ENCODE measurements at regions not wholly inside any gene's neighbourhood (a gene's known extent, or its start where the extent isn't known, plus 50 kb on each side); places are given as distances from the start of the nearest gene placed in this dataset.

GRCh38 chr6:51384736-51385135, 566.1 kb downstream of the TFAP2B start:
- no peak overlapping the region for H3K4me3 ChIP-seq (ENCODE audit: low read length)
- no peak overlapping the region for H3K9ac ChIP-seq (ENCODE audit: low read depth, low read length)
- H3K27me3 ChIP-seq (ENCODE audit: insufficient read depth, low read length), result no peaks in the 10 kb centered on the region

GRCh38 chr6:51386347-51386836, 567.7 kb downstream of the TFAP2B start:
- no peak overlapping the region for H3K9ac ChIP-seq (ENCODE audit: low read depth, low read length)
- no peak overlapping the region for H3K4me3 ChIP-seq (ENCODE audit: low read length)
- H3K4me1 ChIP-seq (ENCODE audit: insufficient read depth, low read length), result no peaks in the 10 kb centered on the region
- no peak overlapping the region for H3K27ac ChIP-seq (ENCODE audit: low read length)
- no peaks in the 10 kb centered on the region for H3K9me3 ChIP-seq (ENCODE audit: insufficient read depth, low read depth, low read length)
- H3K36me3 ChIP-seq (ENCODE audit: insufficient read depth, low read depth, low read length), result no peaks in the 10 kb centered on the region
- H3K27me3 ChIP-seq (ENCODE audit: insufficient read depth, low read length), result no peaks in the 10 kb centered on the region

More at GRCh38 chr6:51384736-51385135, 566.1 kb downstream of the TFAP2B start:
- no peaks in the 10 kb centered on the region for H3K36me3 ChIP-seq (ENCODE audit: insufficient read depth, low read depth, low read length)
- no peak overlapping the region for H3K27ac ChIP-seq (ENCODE audit: low read length)
- no peaks in the 10 kb centered on the region for H3K4me1 ChIP-seq (ENCODE audit: insufficient read depth, low read length)
- H3K9me3 ChIP-seq (ENCODE audit: insufficient read depth, low read depth, low read length), result no peaks in the 10 kb centered on the region

GRCh38 chr6:51387907-51388306, 569.2 kb downstream of the TFAP2B start:
- no peaks in the 10 kb centered on the region for H3K4me1 ChIP-seq (ENCODE audit: insufficient read depth, low read length)
- H3K27me3 ChIP-seq (ENCODE audit: insufficient read depth, low read length), result no peaks in the 10 kb centered on the region
- H3K4me3 ChIP-seq (ENCODE audit: low read length), result no peak overlapping the region
- no peak overlapping the region for H3K27ac ChIP-seq (ENCODE audit: low read length)
- no peaks in the 10 kb centered on the region for H3K36me3 ChIP-seq (ENCODE audit: insufficient read depth, low read depth, low read length)
- no peak overlapping the region for H3K9ac ChIP-seq (ENCODE audit: low read depth, low read length)
- no peaks in the 10 kb centered on the region for H3K9me3 ChIP-seq (ENCODE audit: insufficient read depth, low read depth, low read length)

- H3K27me3 ChIP-seq (ENCODE audit: insufficient read depth, low read length), result no peaks in the 10 kb centered on the region
- H3K27ac ChIP-seq (ENCODE audit: low read length), result no peak overlapping the region
- H3K36me3 ChIP-seq (ENCODE audit: insufficient read depth, low read depth, low read length), result no peaks in the 10 kb centered on the region
- no peaks in the 10 kb centered on the region for H3K9me3 ChIP-seq (ENCODE audit: insufficient read depth, low read depth, low read length)
- H3K9ac ChIP-seq (ENCODE audit: low read depth, low read length), result no peak overlapping the region
- no peaks in the 10 kb centered on the region for H3K4me1 ChIP-seq (ENCODE audit: insufficient read depth, low read length)
- no peak overlapping the region for H3K4me3 ChIP-seq (ENCODE audit: low read length)
Observed at GRCh38 chr6:51394061-51394460, 575.4 kb downstream of the TFAP2B start.

GRCh38 chr6:51396583-51396982, 577.9 kb downstream of the TFAP2B start:
- H3K4me1 ChIP-seq (ENCODE audit: insufficient read depth, low read length), result no peaks in the 10 kb centered on the region
- no peaks in the 10 kb centered on the region for H3K36me3 ChIP-seq (ENCODE audit: insufficient read depth, low read depth, low read length)
- no peaks in the 10 kb centered on the region for H3K9me3 ChIP-seq (ENCODE audit: insufficient read depth, low read depth, low read length)
- H3K27me3 ChIP-seq (ENCODE audit: insufficient read depth, low read length), result no peaks in the 10 kb centered on the region
- H3K9ac ChIP-seq (ENCODE audit: low read depth, low read length), result no peak overlapping the region
- no peak overlapping the region for H3K4me3 ChIP-seq (ENCODE audit: low read length)
- no peak overlapping the region for H3K27ac ChIP-seq (ENCODE audit: low read length)

DNA sequence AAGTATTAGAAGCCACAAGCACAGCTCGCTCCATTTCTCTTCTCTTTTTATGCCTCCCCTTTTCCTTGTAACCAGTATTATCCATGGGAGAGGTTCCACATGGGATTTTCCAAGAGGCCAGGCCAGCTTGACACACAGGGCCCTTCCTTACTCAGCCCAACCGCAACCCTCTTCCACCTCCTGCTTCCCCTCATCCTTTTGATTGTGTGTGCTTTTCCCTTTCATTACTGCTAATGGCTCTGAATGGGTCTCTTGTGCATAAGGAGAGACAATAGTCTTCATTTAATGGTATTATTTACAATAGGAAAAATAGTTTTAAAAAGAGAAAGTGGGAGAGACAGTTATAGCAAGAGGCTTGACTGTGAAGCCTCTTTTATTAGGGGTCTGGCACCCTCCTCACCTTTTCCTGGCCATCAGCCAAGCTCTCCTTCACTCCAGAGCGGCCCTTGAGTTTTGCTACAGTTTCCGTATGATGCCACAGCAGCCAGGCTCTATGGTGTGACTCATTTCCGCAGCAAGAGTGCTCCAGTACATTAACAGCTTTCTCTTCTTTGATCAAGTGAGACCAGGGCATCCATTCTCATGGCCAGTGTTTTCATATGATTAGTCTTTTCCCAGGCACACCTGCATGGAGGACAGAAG, 579.5 kb downstream of the TFAP2B start:
- Histone ChIP-seq H3K9me3 (ENCODE audit: insufficient read depth, low read depth, low read length) (no peaks in the 10 kb centered on the region), H3K9ac (ENCODE audit: low read depth, low read length) (no peak overlapping the region), H3K4me3 (ENCODE audit: low read length) (no peak overlapping the region), H3K4me1 (ENCODE audit: insufficient read depth, low read length) (no peaks in the 10 kb centered on the region), H3K27ac (ENCODE audit: low read length) (no peak overlapping the region), H3K36me3 (ENCODE audit: insufficient read depth, low read depth, low read length) (no peaks in the 10 kb centered on the region), H3K27me3 (ENCODE audit: insufficient read depth, low read length) (no peaks in the 10 kb centered on the region)

DNA sequence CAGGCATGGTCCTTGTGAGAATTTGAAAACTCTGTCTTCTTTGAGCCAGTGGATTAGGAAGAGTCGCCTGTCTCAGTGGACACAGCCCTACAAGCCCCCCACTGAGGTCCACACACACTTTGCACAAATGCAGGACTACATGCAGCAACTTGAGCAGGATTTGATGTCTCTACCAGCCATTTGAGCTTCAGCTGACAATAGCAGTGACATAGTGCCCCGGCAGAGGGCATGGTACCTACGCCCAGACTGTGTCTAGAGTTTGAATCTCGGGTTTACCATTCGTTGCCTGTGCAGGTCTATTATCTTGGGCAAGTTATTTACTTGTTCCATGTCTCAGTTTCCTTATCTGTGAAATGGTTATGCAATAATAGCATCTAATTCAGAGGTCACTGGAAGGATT, 580.1 kb downstream of the TFAP2B start:
- Histone ChIP-seq H3K4me1 (ENCODE audit: insufficient read depth, low read length) (no peaks in the 10 kb centered on the region), H3K4me3 (ENCODE audit: low read length) (no peak overlapping the region), H3K9ac (ENCODE audit: low read depth, low read length) (no peak overlapping the region), H3K36me3 (ENCODE audit: insufficient read depth, low read depth, low read length) (no peaks in the 10 kb centered on the region), H3K27me3 (ENCODE audit: insufficient read depth, low read length) (no peaks in the 10 kb centered on the region), H3K9me3 (ENCODE audit: insufficient read depth, low read depth, low read length) (no peaks in the 10 kb centered on the region), H3K27ac (ENCODE audit: low read length) (no peak overlapping the region)

DNA sequence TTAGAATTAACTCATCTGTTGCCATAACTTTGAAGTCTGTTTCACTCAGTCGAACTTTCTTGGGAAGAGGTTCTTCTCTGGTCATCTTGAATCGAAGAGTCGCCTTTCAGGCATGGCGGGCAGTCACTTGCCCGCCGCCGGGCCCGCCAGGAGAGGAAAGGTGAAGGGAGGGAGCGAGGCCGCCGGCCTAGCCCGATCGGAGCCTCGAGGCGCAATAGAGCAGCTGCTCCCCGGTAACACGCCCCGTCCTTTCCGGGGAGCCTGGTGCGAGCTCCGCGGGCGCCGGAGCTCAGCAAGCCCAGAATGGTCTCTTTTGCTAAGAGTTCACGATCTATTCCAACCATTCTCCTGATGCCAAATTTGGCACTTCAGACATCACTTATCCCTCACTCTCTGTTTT, 591.8 kb downstream of the TFAP2B start:
- no peaks in the 10 kb centered on the region for H3K36me3 ChIP-seq (ENCODE audit: insufficient read depth, low read depth, low read length)
- H3K9ac ChIP-seq (ENCODE audit: low read depth, low read length), result no peak overlapping the region
- H3K27ac ChIP-seq (ENCODE audit: low read length), result no peak overlapping the region
- H3K9me3 ChIP-seq (ENCODE audit: insufficient read depth, low read depth, low read length), result no peaks in the 10 kb centered on the region
- H3K27me3 ChIP-seq (ENCODE audit: insufficient read depth, low read length), result no peaks in the 10 kb centered on the region
- no peak overlapping the region for H3K4me3 ChIP-seq (ENCODE audit: low read length)
- no peaks in the 10 kb centered on the region for H3K4me1 ChIP-seq (ENCODE audit: insufficient read depth, low read length)

DNA sequence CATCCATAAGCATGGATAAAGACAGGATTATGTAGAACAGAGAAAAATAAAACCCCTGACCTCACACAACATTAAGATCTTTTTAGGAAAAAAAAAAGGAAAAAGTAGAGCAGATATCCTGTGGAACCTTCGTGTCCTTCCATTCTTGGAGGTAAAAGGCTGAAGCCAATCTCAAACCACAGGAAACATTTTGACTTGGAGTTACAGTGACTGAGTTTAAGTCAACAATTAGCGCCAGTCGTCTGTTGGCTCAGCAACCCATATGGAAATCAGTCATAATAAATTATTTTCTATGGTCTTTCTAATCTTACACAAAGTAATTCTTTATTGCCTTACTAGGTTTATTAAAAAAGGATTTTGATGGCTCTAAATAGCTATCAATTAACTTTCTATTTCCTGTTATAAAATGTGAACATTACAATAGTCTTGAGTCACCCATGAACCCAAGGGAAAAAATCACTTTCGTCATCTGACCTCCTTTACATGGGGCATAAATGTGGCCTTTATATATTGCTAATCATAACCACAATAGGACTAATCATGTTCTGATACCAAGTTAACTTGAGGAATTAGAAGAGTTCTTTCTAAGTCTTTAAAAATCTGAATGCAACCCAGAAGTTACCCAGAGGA, 592.9 kb downstream of the TFAP2B start:
- no peaks in the 10 kb centered on the region for H3K9me3 ChIP-seq (ENCODE audit: insufficient read depth, low read depth, low read length)
- H3K4me1 ChIP-seq (ENCODE audit: insufficient read depth, low read length), result no peaks in the 10 kb centered on the region
- no peaks in the 10 kb centered on the region for H3K27me3 ChIP-seq (ENCODE audit: insufficient read depth, low read length)
- no peak overlapping the region for H3K4me3 ChIP-seq (ENCODE audit: low read length)
- no peaks in the 10 kb centered on the region for H3K36me3 ChIP-seq (ENCODE audit: insufficient read depth, low read depth, low read length)
- no peak overlapping the region for H3K27ac ChIP-seq (ENCODE audit: low read length)
- no peak overlapping the region for H3K9ac ChIP-seq (ENCODE audit: low read depth, low read length)

- Histone ChIP-seq H3K4me1 (ENCODE audit: insufficient read depth, low read length) (no peaks in the 10 kb centered on the region), H3K36me3 (ENCODE audit: insufficient read depth, low read depth, low read length) (no peaks in the 10 kb centered on the region), H3K27ac (ENCODE audit: low read length) (no peak overlapping the region), H3K9me3 (ENCODE audit: insufficient read depth, low read depth, low read length) (no peaks in the 10 kb centered on the region), H3K9ac (ENCODE audit: low read depth, low read length) (no peak overlapping the region), H3K27me3 (ENCODE audit: insufficient read depth, low read length) (no peaks in the 10 kb centered on the region), H3K4me3 (ENCODE audit: low read length) (no peak overlapping the region)
Observed at GRCh38 chr6:51414361-51414760, 595.7 kb downstream of the TFAP2B start.

GRCh38 chr6:51415501-51415900, 596.8 kb downstream of the TFAP2B start:
- no peaks in the 10 kb centered on the region for H3K9me3 ChIP-seq (ENCODE audit: insufficient read depth, low read depth, low read length)
- no peak overlapping the region for H3K9ac ChIP-seq (ENCODE audit: low read depth, low read length)
- H3K36me3 ChIP-seq (ENCODE audit: insufficient read depth, low read depth, low read length), result no peaks in the 10 kb centered on the region
- H3K4me1 ChIP-seq (ENCODE audit: insufficient read depth, low read length), result no peaks in the 10 kb centered on the region
- no peak overlapping the region for H3K4me3 ChIP-seq (ENCODE audit: low read length)
- no peak overlapping the region for H3K27ac ChIP-seq (ENCODE audit: low read length)
- no peaks in the 10 kb centered on the region for H3K27me3 ChIP-seq (ENCODE audit: insufficient read depth, low read length)

DNA sequence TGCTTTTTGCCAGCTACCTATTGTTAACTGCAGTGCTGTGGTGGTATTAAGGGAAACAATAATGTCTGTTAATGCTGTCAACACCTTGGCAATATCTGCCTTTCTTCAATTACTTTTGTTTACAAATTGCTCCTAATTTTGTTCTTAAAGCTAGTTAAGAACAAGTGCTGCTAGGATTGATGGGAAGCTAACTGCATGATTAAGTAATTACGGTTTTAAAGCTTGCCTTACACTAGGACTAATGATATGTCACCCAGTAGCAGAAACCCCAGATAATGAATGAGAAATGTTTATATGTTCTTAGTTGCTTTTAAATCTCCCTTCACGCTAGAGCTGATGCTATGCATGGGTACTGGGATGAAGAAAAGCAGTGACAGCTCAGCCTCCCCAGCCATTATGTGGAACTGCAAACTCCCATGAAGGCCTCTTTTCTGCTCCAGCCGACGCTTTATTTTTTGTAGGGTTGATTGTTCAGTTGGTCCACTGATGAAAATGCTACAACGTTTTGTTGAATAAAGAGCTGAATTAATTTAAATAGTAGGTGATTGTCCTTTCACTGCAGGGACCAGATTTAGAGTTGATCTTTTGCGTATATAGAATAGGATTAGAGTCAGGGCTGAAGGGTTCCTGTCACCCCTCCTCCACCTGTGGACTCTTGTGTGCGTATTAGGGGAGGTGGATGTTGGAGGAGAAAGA, 610.5 kb downstream of the TFAP2B start:
- Histone ChIP-seq H3K9me3 (ENCODE audit: insufficient read depth, low read depth, low read length) (no peaks in the 10 kb centered on the region), H3K36me3 (ENCODE audit: insufficient read depth, low read depth, low read length) (no peaks in the 10 kb centered on the region), H3K27me3 (ENCODE audit: insufficient read depth, low read length) (no peaks in the 10 kb centered on the region), H3K4me3 (ENCODE audit: low read length) (no peak overlapping the region), H3K27ac (ENCODE audit: low read length) (no peak overlapping the region), H3K9ac (ENCODE audit: low read depth, low read length) (no peak overlapping the region), H3K4me1 (ENCODE audit: insufficient read depth, low read length) (peaks cover 14% of the 10 kb centered on the region)
